NCI-H748 treated with DMSO at 0.1 percent for 48 hours (cell line): ENCODE measurements at regions not wholly inside any gene's neighbourhood (a gene's known extent, or its start where the extent isn't known, plus 50 kb on each side); places are given as distances from the start of the nearest gene placed in this dataset.
"Not testable (repeated sequence)": the region's sequence is repeated elsewhere in the genome, so short reads cannot be mapped to it uniquely, and the experiment has no call there.

Experiments used
- DNase-seq: peaks from one replicate; lab custom pipeline; 2025; lab: John Stamatoyannopoulos, UW

DNA sequence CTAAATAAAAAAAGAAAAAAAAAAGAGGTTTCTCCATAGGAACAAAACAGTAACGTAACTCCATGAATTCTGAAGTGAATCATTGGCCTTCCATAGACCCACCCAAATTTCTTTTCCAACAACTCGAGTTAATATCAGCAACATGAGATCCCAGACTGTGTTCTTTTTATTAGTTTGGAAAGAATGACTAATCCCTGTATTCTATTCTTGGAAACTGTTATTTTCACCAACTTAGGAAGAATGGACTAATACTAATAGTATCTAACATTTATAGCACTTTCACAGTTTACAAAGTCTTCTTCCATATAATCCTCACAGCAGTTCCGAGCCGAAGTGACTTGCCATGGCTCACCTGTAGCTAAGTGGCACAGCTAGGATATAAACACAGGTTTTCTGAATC, 72.7 kb upstream of the SLC4A7 start:
- DNase-seq: no peak

GRCh38 chr3:27554706-27555105, 70.5 kb upstream of the SLC4A7 start:
- DNase-seq: no peak

GRCh38 chr3:27553886-27554540, 69.8 kb upstream of the SLC4A7 start:
- no peak for DNase-seq

- DNase-seq: not testable (repeated sequence)
These were observed 68.5 kb upstream of the SLC4A7 start for GRCh38 chr3:27552708-27553107.

DNA sequence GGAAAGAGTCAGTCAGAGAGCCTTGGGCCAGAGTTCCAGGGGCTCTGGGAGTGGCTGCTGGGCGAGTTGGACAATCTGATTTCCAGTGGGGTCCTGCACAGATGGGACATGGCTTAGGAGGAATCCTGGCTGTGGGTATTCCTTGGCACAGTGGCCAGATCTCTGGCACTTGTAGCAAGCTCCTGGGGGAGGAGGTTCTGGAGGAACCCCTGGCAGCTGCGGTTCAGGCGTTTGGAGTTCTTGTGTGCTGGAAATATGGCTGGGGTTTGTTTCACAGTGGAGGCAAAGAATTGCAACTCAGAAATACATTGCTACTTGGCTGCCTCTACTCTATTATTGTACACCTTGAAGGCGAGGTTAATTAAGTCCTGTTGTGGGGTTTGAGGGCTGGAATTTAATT, 67.2 kb upstream of the SLC4A7 start:
- not testable (repeated sequence) for DNase-seq

GRCh38 chr3:27545061-27545460, 60.9 kb upstream of the SLC4A7 start:
- no peak for DNase-seq

DNA sequence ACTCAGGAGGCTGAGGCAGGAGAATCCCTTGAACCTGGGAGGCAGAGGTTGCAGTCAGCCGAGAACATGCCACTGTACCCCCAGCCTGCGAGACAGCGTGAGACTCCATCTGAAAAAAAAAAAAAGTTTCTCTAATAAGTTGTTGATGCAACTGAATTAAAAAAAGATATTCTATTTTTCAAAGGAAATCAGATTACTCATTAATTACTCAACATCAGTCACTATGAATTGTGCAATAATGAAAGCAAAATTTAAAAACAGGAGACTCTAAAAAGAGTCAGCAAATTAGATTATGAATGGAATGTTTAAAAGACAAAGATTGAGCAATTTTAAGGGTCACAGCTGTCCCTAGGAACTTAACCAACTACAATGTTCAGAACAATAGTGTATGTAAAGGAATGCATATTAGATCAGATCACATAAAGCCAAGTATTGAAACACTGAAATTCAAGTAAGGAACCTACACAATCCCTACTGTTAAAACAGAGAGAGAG, 60.2 kb upstream of the SLC4A7 start:
- no peak for DNase-seq

GRCh38 chr3:27542476-27542875, 58.3 kb upstream of the SLC4A7 start:
- DNase-seq: no peak

GRCh38 chr3:27540231-27540630, 56.0 kb upstream of the SLC4A7 start:
- DNase-seq: no peak

GRCh38 chr3:27536491-27536890, 52.3 kb upstream of the SLC4A7 start:
- no peak for DNase-seq

- DNase-seq: no peak
These were observed 51.7 kb upstream of the SLC4A7 start for GRCh38 chr3:27535809-27536392.

- DNase-seq: no peak
These were observed 49.8 kb upstream of the SLC4A7 start for GRCh38 chr3:27533718-27534573.
